GM12872 (cell line): ENCODE measurements at regions not wholly inside any gene's neighbourhood (a gene's known extent, or its start where the extent isn't known, plus 50 kb on each side); places are given as distances from the start of the nearest gene placed in this dataset.

ENCODE experiments used
- CTCF ChIP-seq: IDR thresholded peaks from 3 replicates; pipeline ENCODE4 v1.5.1; 2011; ENCODE audit warnings: low read depth, mild to moderate bottlenecking, low read length, moderate library complexity; ENCODE audit not compliant: insufficient read depth

- no peak for TF ChIP-seq CTCF
These were observed 142.8 kb downstream of the AXIN2 start for GRCh38 chr17:65418622-65419021.

GRCh38 chr17:65417406-65418221 is 143.8 kb downstream of the AXIN2 start:
- TF ChIP-seq CTCF, result no peak

GRCh38 chr17:65415991-65416390 is 145.5 kb downstream of the AXIN2 start:
- no peak for TF ChIP-seq CTCF

GRCh38 chr17:65413390-65413789 is 148.1 kb downstream of the AXIN2 start:
- no peak for TF ChIP-seq CTCF

GRCh38 chr17:65409381-65409780 is 152.1 kb downstream of the AXIN2 start:
- TF ChIP-seq CTCF, result no peak

GRCh38 chr17:65408050-65408449 is 153.4 kb downstream of the AXIN2 start:
- no peak for TF ChIP-seq CTCF

GRCh38 chr17:65407017-65407416 is 154.4 kb downstream of the AXIN2 start:
- TF ChIP-seq CTCF, result no peak
